Epithelial cell of esophagus (primary cell): ENCODE measurements at regions not wholly inside any gene's neighbourhood (a gene's known extent, or its start where the extent isn't known, plus 50 kb on each side); places are given as distances from the start of the nearest gene placed in this dataset.
A peak's percentile ranks its signal among the peaks of the same experiment; 100 is the strongest.

Experiments used
- DNase-seq: peaks from one replicate; pipeline ENCODE4 v3.0.0; 2010; ENCODE audit warnings: low read depth
- H3K4me3 ChIP-seq: 2 replicates; pipeline ENCODE4 v1.5.1; 2011; ENCODE audit warnings: mild to moderate bottlenecking, low read length, control low read depth
- TF ChIP-seq, protein P1 (sequence below): IDR thresholded peaks from 2 replicates; pipeline ENCODE4 v1.5.1; 2011; ENCODE audit warnings: low read depth, mild to moderate bottlenecking, low read length, control low read depth, inconsistent platforms; ENCODE audit not compliant: insufficient read depth; ENCODE audit errors: missing control alignments

DNA sequence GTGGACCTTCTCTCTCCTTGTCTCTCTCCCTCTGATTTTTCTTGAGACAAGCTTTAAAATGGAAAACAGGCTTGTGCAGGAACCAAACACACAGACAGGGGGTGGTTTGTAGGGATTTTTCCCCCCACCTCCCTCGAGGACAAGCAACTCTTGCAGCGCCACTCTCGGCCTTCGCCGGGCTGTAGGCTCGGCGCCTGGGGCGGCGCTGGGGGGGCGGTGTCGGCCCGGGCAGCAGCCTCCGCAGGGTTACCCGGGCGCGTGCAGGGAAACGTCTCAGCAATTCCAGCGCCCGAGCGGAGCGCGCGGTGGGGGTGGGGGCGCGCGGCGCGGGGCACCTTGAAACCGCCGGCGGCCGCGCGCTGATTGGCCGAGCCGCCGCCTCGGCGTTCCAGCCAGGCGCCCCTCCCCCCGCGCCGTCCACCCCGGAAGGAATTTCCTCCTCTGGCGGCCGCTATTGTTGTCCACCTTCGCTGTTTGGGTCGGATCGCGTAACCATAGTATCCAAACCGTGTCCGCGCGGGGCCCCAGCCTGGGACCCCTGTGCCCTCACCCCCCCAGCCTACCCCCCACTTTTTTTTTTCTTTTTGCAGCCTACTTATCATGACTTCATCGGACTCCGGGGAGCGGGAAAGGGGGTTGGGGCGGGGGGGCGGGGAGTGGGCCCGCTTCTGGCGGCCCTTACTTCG, 59.8 kb upstream of the ACOT11 start:
- TF ChIP-seq, protein P1, sequence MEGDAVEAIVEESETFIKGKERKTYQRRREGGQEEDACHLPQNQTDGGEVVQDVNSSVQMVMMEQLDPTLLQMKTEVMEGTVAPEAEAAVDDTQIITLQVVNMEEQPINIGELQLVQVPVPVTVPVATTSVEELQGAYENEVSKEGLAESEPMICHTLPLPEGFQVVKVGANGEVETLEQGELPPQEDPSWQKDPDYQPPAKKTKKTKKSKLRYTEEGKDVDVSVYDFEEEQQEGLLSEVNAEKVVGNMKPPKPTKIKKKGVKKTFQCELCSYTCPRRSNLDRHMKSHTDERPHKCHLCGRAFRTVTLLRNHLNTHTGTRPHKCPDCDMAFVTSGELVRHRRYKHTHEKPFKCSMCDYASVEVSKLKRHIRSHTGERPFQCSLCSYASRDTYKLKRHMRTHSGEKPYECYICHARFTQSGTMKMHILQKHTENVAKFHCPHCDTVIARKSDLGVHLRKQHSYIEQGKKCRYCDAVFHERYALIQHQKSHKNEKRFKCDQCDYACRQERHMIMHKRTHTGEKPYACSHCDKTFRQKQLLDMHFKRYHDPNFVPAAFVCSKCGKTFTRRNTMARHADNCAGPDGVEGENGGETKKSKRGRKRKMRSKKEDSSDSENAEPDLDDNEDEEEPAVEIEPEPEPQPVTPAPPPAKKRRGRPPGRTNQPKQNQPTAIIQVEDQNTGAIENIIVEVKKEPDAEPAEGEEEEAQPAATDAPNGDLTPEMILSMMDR, result no peak
- DNase-seq, result peak; percentile 88
- H3K4me3 ChIP-seq, result peak overlapping the region; percentile 67

DNA sequence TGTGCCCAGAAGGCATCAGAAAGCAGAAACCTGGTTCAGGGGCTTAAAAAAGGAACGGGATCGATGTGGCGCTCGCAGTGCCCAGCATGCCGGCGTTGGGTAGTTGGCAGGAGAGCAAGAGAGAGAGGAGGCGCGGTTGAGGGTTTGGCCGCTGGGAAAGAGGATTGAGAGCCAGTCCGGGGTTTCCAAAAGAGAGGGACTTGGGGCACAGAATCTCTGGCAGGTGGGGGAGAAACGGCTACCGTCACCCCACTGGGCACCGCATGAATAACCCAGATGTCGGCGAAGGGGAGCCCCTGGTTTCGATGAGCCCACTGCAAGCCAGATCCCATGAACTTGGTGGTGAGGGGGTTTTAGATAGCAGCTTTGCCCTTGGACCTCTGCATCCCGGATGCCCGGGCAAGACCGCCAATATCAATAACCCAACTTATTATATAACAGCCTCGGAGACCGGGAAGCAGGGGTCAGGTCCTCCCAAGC, 60.4 kb upstream of the ACOT11 start:
- no peak for DNase-seq
- H3K4me3 ChIP-seq, result peak overlapping the region; percentile 29
- TF ChIP-seq, protein P1, result no peak

DNA sequence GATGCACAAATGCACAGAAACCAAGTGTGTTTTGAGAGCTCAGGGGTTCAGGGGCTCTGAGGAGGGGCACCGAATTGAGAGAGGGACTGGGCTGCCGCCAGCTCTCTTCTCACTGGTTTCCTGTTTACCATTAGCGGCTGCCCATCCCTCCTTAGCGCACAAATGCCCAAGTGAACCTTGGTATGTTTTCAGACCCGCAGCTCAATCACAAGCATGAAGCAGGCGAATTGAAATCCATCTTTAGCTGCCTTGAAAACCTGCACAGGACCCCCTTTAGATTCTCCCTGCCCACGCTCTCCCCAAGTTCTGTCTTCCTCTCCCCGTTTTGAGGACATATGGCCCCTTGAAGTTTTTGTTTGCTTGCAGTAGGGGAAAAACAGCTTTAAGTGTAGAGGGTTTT, 61.1 kb upstream of the ACOT11 start:
- no peak overlapping the region for H3K4me3 ChIP-seq
- DNase-seq, result no peak
- TF ChIP-seq, protein P1, result no peak

DNA sequence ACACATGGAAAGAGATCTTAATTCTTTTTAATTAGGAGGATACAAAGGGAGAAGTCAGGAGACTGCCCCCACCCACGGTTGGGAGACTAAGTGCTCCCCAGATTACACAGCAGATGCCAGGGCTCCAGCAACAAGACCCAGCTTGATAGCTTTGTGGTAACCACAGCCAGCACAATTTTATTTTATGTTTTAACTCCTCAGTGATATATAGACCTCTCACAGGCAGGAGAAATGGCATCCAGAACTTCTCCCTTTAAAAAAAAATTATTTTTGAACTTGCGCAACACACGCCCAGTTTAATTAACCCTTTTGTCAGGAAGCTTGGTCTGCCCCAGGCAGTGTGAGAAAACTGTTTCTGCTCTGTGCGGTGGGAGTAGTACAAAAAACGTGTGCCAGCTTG, 62.6 kb upstream of the ACOT11 start:
- TF ChIP-seq, protein P1, result no peak
- no peak overlapping the region for H3K4me3 ChIP-seq
- peak; percentile 52 for DNase-seq

DNA sequence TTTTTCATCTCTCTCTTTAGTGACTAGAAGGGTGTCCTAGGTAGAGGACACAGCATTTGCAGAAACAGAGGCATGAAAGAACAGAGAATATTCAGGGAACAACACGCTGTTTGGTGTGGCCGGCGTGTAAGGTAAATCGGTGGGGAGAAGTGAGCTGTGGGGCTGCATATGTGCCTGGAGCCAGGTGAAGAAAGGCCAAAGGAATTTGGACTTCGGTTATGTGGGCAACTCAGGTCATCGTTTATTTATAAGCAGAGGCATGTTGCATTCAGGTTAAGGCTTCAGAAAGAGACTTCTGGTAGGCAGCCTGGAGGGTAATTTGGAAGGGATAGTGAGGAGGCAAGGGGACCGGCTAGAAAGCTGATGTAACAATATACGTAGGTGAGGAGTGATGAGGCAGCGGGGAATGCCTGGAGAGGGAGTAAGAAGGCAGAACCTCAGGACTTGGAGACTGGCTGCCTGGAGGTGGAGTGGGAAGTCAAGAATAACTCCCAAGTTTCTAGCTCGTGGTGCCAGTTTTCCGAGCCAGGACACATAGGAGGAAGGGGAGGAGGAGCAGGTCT, 64.1 kb upstream of the ACOT11 start:
- TF ChIP-seq, protein P1, result no peak
- DNase-seq, result no peak
- no peak overlapping the region for H3K4me3 ChIP-seq

DNA sequence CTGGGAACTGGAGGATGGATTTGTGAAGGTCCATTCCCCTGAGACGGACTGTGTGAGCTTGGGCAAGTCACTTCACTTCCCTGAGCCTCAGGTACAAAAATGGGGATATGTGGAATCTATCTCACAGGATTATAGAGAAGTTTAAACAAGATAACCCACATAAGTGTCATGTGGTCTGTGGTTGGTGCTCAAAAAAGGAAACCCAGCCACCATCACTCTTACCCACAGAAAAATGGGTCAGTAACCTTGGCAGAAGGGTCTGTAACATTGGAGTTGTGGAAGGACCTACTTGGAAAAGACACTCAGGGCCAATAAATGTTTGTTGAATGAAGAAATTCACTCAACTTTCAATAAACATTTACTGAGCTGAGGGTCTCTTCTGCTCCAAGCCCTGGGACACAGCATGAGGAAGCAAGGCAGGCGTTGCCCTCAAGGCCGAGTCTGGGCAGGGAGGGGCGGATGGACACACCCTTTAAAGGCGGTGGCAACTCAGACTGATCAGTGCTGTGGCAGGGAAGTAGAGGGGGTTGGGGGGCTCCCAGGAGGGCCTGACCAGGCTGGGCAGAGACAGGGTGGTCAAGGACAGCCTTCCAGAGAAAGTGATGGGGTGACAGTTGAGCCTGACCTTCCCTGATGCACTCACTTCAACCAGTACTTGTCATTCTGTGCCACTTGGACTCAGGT, 66.7 kb upstream of the ACOT11 start:
- TF ChIP-seq, protein P1, result no peak
- DNase-seq, result no peak
- H3K4me3 ChIP-seq, result no peak overlapping the region
